ENCODE measurements at regions not wholly inside any gene's neighbourhood (a gene's known extent, or its start where the extent isn't known, plus 50 kb on each side); places are given as distances from the start of the nearest gene placed in this dataset.

- Histone ChIP-seq H3K79me2 (no peaks in the 10 kb centered on the region), H3K9me3 (ENCODE audit: low read depth) (no peaks in the 10 kb centered on the region), H3K9me2 (replicated peaks; ENCODE audit: insufficient read depth) (no peaks in the 10 kb centered on the region), H3K4me1 (ENCODE audit: insufficient read depth) (peaks cover 6% of the 10 kb centered on the region), H3K27ac (no peak overlapping the region), H4K20me1 (ENCODE audit: insufficient read depth, poor library complexity, severe bottlenecking) (no peaks in the 10 kb centered on the region), H3K27me3 (no peaks in the 10 kb centered on the region), H3K4me2 (no peak overlapping the region), H2AFZ (no peak overlapping the region), H3K36me3 (replicated peaks; ENCODE audit: insufficient read depth, low read depth) (no peaks in the 10 kb centered on the region), H3K4me3 (no peak overlapping the region)
- 82% methylated on average over 2 of the region's 2 CpGs for WGBS (ENCODE audit: low lambda C conversion rate, missing lambda C conversion rate)
- no peak for TF ChIP-seq CTCF (IDR thresholded peaks at IDR 0.05; ENCODE audit: poor library complexity)
- no peak for TF ChIP-seq EZH2 (IDR thresholded peaks at IDR 0.05; ENCODE audit: borderline replicate concordance)
- no peak for TF ChIP-seq EZH2phosphoT487 (IDR thresholded peaks at IDR 0.05; ENCODE audit: low read depth, severe bottlenecking, unreplicated experiment)
- DNase-seq (ENCODE audit: low spot score): no peak
These were observed 267.3 kb downstream of the SHQ1 start for GRCh38 chr3:72580900-72581299.

GRCh38 chr3:72580246-72580756 is 267.9 kb downstream of the SHQ1 start:
- Histone ChIP-seq H2AFZ (no peak overlapping the region), H4K20me1 (ENCODE audit: insufficient read depth, poor library complexity, severe bottlenecking) (no peaks in the 10 kb centered on the region), H3K9me3 (ENCODE audit: low read depth) (no peaks in the 10 kb centered on the region), H3K27ac (no peak overlapping the region), H3K4me3 (no peak overlapping the region), H3K27me3 (no peaks in the 10 kb centered on the region), H3K36me3 (replicated peaks; ENCODE audit: insufficient read depth, low read depth) (no peaks in the 10 kb centered on the region), H3K9me2 (replicated peaks; ENCODE audit: insufficient read depth) (no peaks in the 10 kb centered on the region), H3K4me1 (ENCODE audit: insufficient read depth) (peaks cover 6% of the 10 kb centered on the region), H3K79me2 (no peaks in the 10 kb centered on the region), H3K4me2 (no peak overlapping the region)
- WGBS (ENCODE audit: low lambda C conversion rate, missing lambda C conversion rate): 68% methylated on average over 4 of the region's 4 CpGs
- DNase-seq (ENCODE audit: low spot score): no peak
- no peak for TF ChIP-seq EZH2 (IDR thresholded peaks at IDR 0.05; ENCODE audit: borderline replicate concordance)
- no peak for TF ChIP-seq CTCF (IDR thresholded peaks at IDR 0.05; ENCODE audit: poor library complexity)
- TF ChIP-seq EZH2phosphoT487 (IDR thresholded peaks at IDR 0.05; ENCODE audit: low read depth, severe bottlenecking, unreplicated experiment): no peak

- no peak for DNase-seq (ENCODE audit: low spot score)
These were observed 268.5 kb downstream of the SHQ1 start for GRCh38 chr3:72579581-72580245.

More at GRCh38 chr3:72579581-72580245, 268.5 kb downstream of the SHQ1 start:
- H3K4me1 ChIP-seq (ENCODE audit: insufficient read depth): peaks cover 6% of the 10 kb centered on the region
- H3K4me3 ChIP-seq: no peak overlapping the region
- no peaks in the 10 kb centered on the region for H3K9me2 ChIP-seq (replicated peaks; ENCODE audit: insufficient read depth)
- no peaks in the 10 kb centered on the region for H4K20me1 ChIP-seq (ENCODE audit: insufficient read depth, poor library complexity, severe bottlenecking)
- no peak overlapping the region for H3K4me2 ChIP-seq
- 77% methylated on average over 11 of the region's 11 CpGs for WGBS (ENCODE audit: low lambda C conversion rate, missing lambda C conversion rate)
- no peaks in the 10 kb centered on the region for H3K9me3 ChIP-seq (ENCODE audit: low read depth)
- no peak overlapping the region for H3K27ac ChIP-seq
- no peaks in the 10 kb centered on the region for H3K79me2 ChIP-seq
- H3K36me3 ChIP-seq (replicated peaks; ENCODE audit: insufficient read depth, low read depth): no peaks in the 10 kb centered on the region
- TF ChIP-seq EZH2phosphoT487 (IDR thresholded peaks at IDR 0.05; ENCODE audit: low read depth, severe bottlenecking, unreplicated experiment) (no peak), EZH2 (IDR thresholded peaks at IDR 0.05; ENCODE audit: borderline replicate concordance) (no peak), CTCF (IDR thresholded peaks at IDR 0.05; ENCODE audit: poor library complexity) (no peak)
- H3K27me3 ChIP-seq: no peaks in the 10 kb centered on the region
- no peak overlapping the region for H2AFZ ChIP-seq

All from hepatocyte (in vitro differentiated cells).